Ovary (tissue), 7 donors: ENCODE measurements at regions not wholly inside any gene's neighbourhood (a gene's known extent, or its start where the extent isn't known, plus 50 kb on each side); places are given as distances from the start of the nearest gene placed in this dataset.

Source experiments
- DNase-seq, 5 donors: peaks; one replicate each; pipeline ENCODE4 v3.0.0-alpha.2; 2019 to 2020
- H3K27ac ChIP-seq, 2 donors: fragments of 200-600 bp; one replicate each; pipeline versions ENCODE4 v1.5.1 to v1.8.0; 2019 to 2022
- H3K27me3 ChIP-seq: fragments of 200-600 bp; one replicate; pipeline ENCODE4 v1.8.0; 2022
- H3K36me3 ChIP-seq: fragments of 200-600 bp; sonication (generic); one replicate; pipeline ENCODE4 v1.5.1; 2019
- H3K4me1 ChIP-seq: one replicate; pipeline ENCODE4 v1.8.1; 2013; ENCODE audit warnings: mild to moderate bottlenecking, moderate library complexity; ENCODE audit not compliant: insufficient read depth
- H3K4me3 ChIP-seq: fragments of 200-600 bp; sonication (generic); one replicate; pipeline ENCODE4 v1.5.1; 2017
- H3K9me3 ChIP-seq, 2 donors: fragments of 200-600 bp in 1 of 2; sonication (generic) in 1 of 2; one replicate each; pipeline versions ENCODE4 v1.5.1 to v1.8.1; 2013 to 2019; ENCODE audit warnings: mild to moderate bottlenecking in 1 of 2, moderate library complexity in 1 of 2
- CTCF ChIP-seq, 3 donors: fragments of 450-650 bp in 2 of 3; fragments of 200-600 bp in 1 of 3; IDR thresholded peaks; one replicate each; pipeline versions ENCODE4 v1.5.1 to v1.8.0; 2016 to 2022; ENCODE audit warnings: antibody characterized with exemption in 3 of 3, mild to moderate bottlenecking in 1 of 3
- EP300 ChIP-seq: sonication (generic); formaldehyde crosslinking; IDR thresholded peaks from one replicate; pipeline ENCODE4 v1.6.1; 2017; ENCODE audit warnings: antibody characterized with exemption
- POLR2A ChIP-seq: fragments of 450-650 bp; IDR thresholded peaks from one replicate; pipeline ENCODE4 v1.6.1; 2017; ENCODE audit warnings: antibody characterized with exemption, mild to moderate bottlenecking, moderate library complexity
- WGBS, 3 donors: extraction: QIAGEN DNeasy Blood & Tissue Kit in 1 of 3; methylation state at CpG; one replicate each; pipeline versions ENCODE4 v1.1.5 to v1.1.7; 2013 to 2017; 5-methylcytosine and 5-hydroxymethylcytosine counted together
- intact Hi-C, 4 donors: fragments of 100-400 bp; cut with DNase I; formaldehyde crosslinking; loops; one replicate each; pipeline versions ENCODE4 v1.11.0 to v1.15.1; 2022 to 2023
- donor health status: DM: no; HTN: no; CAD: no; lungs with moderate emphysema.
- donor health status: DM: no; HTN: no; CAD: no.
- donor health status: Bipolar disorder and iron deficiency.
- donor health status: DM: no; HTN: no; CAD: no.
- donor health status: DM: yes; HTN: yes; CAD: no.

- no peak for DNase-seq
These were observed 475.2 kb downstream of the LPIN1 start for GRCh38 chr2:12221584-12221983.

GRCh38 chr2:12222554-12222953 is 476.1 kb downstream of the LPIN1 start:
- no peaks in the 10 kb centered on the region for H3K4me1 ChIP-seq
- H3K27me3 ChIP-seq: no peaks in the 10 kb centered on the region
- DNase-seq: no peak
- no peak overlapping the region for H3K4me3 ChIP-seq
- no peak overlapping the region for H3K27ac ChIP-seq
- H3K36me3 ChIP-seq: no peaks in the 10 kb centered on the region
- H3K9me3 ChIP-seq: peaks cover 0 to 5% of the 10 kb centered on the region in 2 donors
- TF ChIP-seq EP300 (no peak), CTCF (IDR thresholded peaks at IDR 0.05) (no peak), POLR2A (no peak)
- WGBS, 3 donors: 79 to 90% (median 81%) methylated on average over 1 of the region's 1 CpG
- intact Hi-C loops: no loop called here

More at GRCh38 chr2:12221584-12221983, 475.2 kb downstream of the LPIN1 start:
- Histone ChIP-seq H3K4me3 (no peak overlapping the region), H3K4me1 (no peaks in the 10 kb centered on the region), H3K27ac (no peak overlapping the region), H3K36me3 (no peaks in the 10 kb centered on the region), H3K27me3 (no peaks in the 10 kb centered on the region), H3K9me3 (peaks cover 0 to 5% of the 10 kb centered on the region in 2 donors)
- intact Hi-C loops: no loop called here
- WGBS, 3 donors: 28 to 41% (median 31%) methylated on average over 2 of the region's 2 CpGs
- TF ChIP-seq POLR2A: no peak
- no peak for TF ChIP-seq CTCF (IDR thresholded peaks at IDR 0.05)
- no peak for TF ChIP-seq EP300

GRCh38 chr2:12223732-12224131 is 477.3 kb downstream of the LPIN1 start:
- Histone ChIP-seq H3K4me1 (no peaks in the 10 kb centered on the region), H3K9me3 (peaks cover 0 to 5% of the 10 kb centered on the region in 2 donors), H3K4me3 (no peak overlapping the region), H3K27me3 (no peaks in the 10 kb centered on the region), H3K36me3 (no peaks in the 10 kb centered on the region), H3K27ac (no peak overlapping the region)
- intact Hi-C loops: no loop called here
- no peak for TF ChIP-seq EP300
- no peak for TF ChIP-seq CTCF (IDR thresholded peaks at IDR 0.05)
- TF ChIP-seq POLR2A: no peak
- 94 to 98% (median 96%) methylated on average over 6 of the region's 6 CpGs for WGBS, 3 donors
- no peak for DNase-seq

- Histone ChIP-seq H3K36me3 (no peaks in the 10 kb centered on the region), H3K9me3 (peaks cover 0 to 5% of the 10 kb centered on the region in 2 donors), H3K27me3 (no peaks in the 10 kb centered on the region), H3K4me1 (no peaks in the 10 kb centered on the region), H3K4me3 (no peak overlapping the region), H3K27ac (no peak overlapping the region)
- no peak for TF ChIP-seq POLR2A
- TF ChIP-seq CTCF (IDR thresholded peaks at IDR 0.05): no peak
- no peak for TF ChIP-seq EP300
- DNase-seq: no peak
- intact Hi-C loops: no loop called here
These were observed 480.2 kb downstream of the LPIN1 start for GRCh38 chr2:12226653-12227052.
